ENCODE measurements at regions not wholly inside any gene's neighbourhood (a gene's known extent, or its start where the extent isn't known, plus 50 kb on each side); places are given as distances from the start of the nearest gene placed in this dataset.

- TF ChIP-seq CTCF (IDR thresholded peaks at IDR 0.05; ENCODE audit: insufficient read depth, low read depth, low read length, missing control alignments): no peak
- DNase-seq (ENCODE audit: low read depth): no peak
- no peak overlapping the region for H3K4me3 ChIP-seq (ENCODE audit: low read depth, low read length)
Observed at GRCh38 chr1:4002741-4003140, 102.7 kb upstream of the C1orf174 start.

- TF ChIP-seq CTCF (IDR thresholded peaks at IDR 0.05; ENCODE audit: insufficient read depth, low read depth, low read length, missing control alignments): no peak
- DNase-seq (ENCODE audit: low read depth): no peak
- no peak overlapping the region for H3K4me3 ChIP-seq (ENCODE audit: low read depth, low read length)
Observed at GRCh38 chr1:4003846-4004505, 103.9 kb upstream of the C1orf174 start.

- DNase-seq (ENCODE audit: low read depth): no peak
- no peak overlapping the region for H3K4me3 ChIP-seq (ENCODE audit: low read depth, low read length)
- no peak for TF ChIP-seq CTCF (IDR thresholded peaks at IDR 0.05; ENCODE audit: insufficient read depth, low read depth, low read length, missing control alignments)
Observed at GRCh38 chr1:4004635-4005430, 104.8 kb upstream of the C1orf174 start.

- TF ChIP-seq CTCF (IDR thresholded peaks at IDR 0.05; ENCODE audit: insufficient read depth, low read depth, low read length, missing control alignments): no peak
- no peak for DNase-seq (ENCODE audit: low read depth)
- H3K4me3 ChIP-seq (ENCODE audit: low read depth, low read length): no peak overlapping the region
Observed at GRCh38 chr1:4005431-4005830, 105.4 kb upstream of the C1orf174 start.

GRCh38 chr1:4006676-4007374 is 106.8 kb upstream of the C1orf174 start:
- no peak for DNase-seq (ENCODE audit: low read depth)
- TF ChIP-seq CTCF (IDR thresholded peaks at IDR 0.05; ENCODE audit: insufficient read depth, low read depth, low read length, missing control alignments): no peak
- H3K4me3 ChIP-seq (ENCODE audit: low read depth, low read length): no peak overlapping the region

- no peak overlapping the region for H3K4me3 ChIP-seq (ENCODE audit: low read depth, low read length)
- no peak for DNase-seq (ENCODE audit: low read depth)
- TF ChIP-seq CTCF (IDR thresholded peaks at IDR 0.05; ENCODE audit: insufficient read depth, low read depth, low read length, missing control alignments): no peak
Observed at GRCh38 chr1:4010284-4010683, 110.2 kb upstream of the C1orf174 start.

All from GM12865 (cell line).